NB4 (cell line): ENCODE measurements at regions not wholly inside any gene's neighbourhood (a gene's known extent, or its start where the extent isn't known, plus 50 kb on each side); places are given as distances from the start of the nearest gene placed in this dataset.

Experiments
- DNase-seq: peaks from one replicate; pipeline ENCODE4 v3.0.0; 2010; ENCODE audit warnings: low read depth
- H3K4me3 ChIP-seq: one replicate; pipeline ENCODE4 v1.5.1; 2011; ENCODE audit warnings: mild to moderate bottlenecking, low read depth, low read length, moderate library complexity
- CTCF ChIP-seq: IDR thresholded peaks from one replicate; pipeline ENCODE4 v1.5.1; 2012; ENCODE audit warnings: low read depth, low read length
- MAX ChIP-seq: IDR thresholded peaks from 2 replicates; pipeline ENCODE4 v1.6.1; 2011; ENCODE audit warnings: low read depth, low read length
- MYC ChIP-seq: IDR thresholded peaks from 2 replicates; pipeline ENCODE4 v1.6.1; 2011; ENCODE audit warnings: low read depth, low read length
- POLR2A ChIP-seq: IDR thresholded peaks from 2 replicates; pipeline ENCODE4 v1.6.1; 2011; ENCODE audit warnings: mild to moderate bottlenecking; ENCODE audit not compliant: insufficient read length; ENCODE audit errors: extremely low read depth

GRCh38 chr16:85166699-85167588, 54.7 kb upstream of the CIBAR2 start:
- no peak for DNase-seq
- H3K4me3 ChIP-seq: no peak overlapping the region
- TF ChIP-seq MAX: no peak
- TF ChIP-seq POLR2A: no peak
- no peak for TF ChIP-seq CTCF
- TF ChIP-seq MYC: no peak

GRCh38 chr16:85167589-85168537, 55.6 kb upstream of the CIBAR2 start:
- DNase-seq: no peak
- H3K4me3 ChIP-seq: no peak overlapping the region
- TF ChIP-seq MAX: no peak
- TF ChIP-seq CTCF: no peak
- no peak for TF ChIP-seq MYC
- TF ChIP-seq POLR2A: no peak

GRCh38 chr16:85168732-85169256, 56.5 kb upstream of the CIBAR2 start:
- peak; percentile 51 for DNase-seq
- H3K4me3 ChIP-seq: no peak overlapping the region

GRCh38 chr16:85169333-85170065, 57.2 kb upstream of the CIBAR2 start:
- TF ChIP-seq CTCF: no peak
- TF ChIP-seq MYC: no peak
- no peak for TF ChIP-seq MAX
- no peak for TF ChIP-seq POLR2A
- no peak for DNase-seq
- no peak overlapping the region for H3K4me3 ChIP-seq

More at GRCh38 chr16:85168732-85169256, 56.5 kb upstream of the CIBAR2 start:
- no peak for TF ChIP-seq POLR2A
- TF ChIP-seq MAX: no peak
- no peak for TF ChIP-seq MYC

- no peak for TF ChIP-seq CTCF
- TF ChIP-seq MAX: no peak
- TF ChIP-seq MYC: no peak
- TF ChIP-seq POLR2A: no peak
- DNase-seq: no peak
Observed at GRCh38 chr16:85170066-85170491, 57.8 kb upstream of the CIBAR2 start.

More at GRCh38 chr16:85170066-85170491, 57.8 kb upstream of the CIBAR2 start:
- H3K4me3 ChIP-seq: no peak overlapping the region
